NK-92 treated with Interleukin-12 subunit alpha and Interleukin-12 subunit beta, amount 100 ng/mL, for 24 hours (cell line): ENCODE measurements at regions not wholly inside any gene's neighbourhood (a gene's known extent, or its start where the extent isn't known, plus 50 kb on each side); places are given as distances from the start of the nearest gene placed in this dataset.
"Not testable (repeated sequence)": the region's sequence is repeated elsewhere in the genome, so short reads cannot be mapped to it uniquely, and the experiment has no call there.

Experiments
- DNase-seq: peaks from one replicate; lab custom pipeline; 2025; lab: John Stamatoyannopoulos, UW

DNA sequence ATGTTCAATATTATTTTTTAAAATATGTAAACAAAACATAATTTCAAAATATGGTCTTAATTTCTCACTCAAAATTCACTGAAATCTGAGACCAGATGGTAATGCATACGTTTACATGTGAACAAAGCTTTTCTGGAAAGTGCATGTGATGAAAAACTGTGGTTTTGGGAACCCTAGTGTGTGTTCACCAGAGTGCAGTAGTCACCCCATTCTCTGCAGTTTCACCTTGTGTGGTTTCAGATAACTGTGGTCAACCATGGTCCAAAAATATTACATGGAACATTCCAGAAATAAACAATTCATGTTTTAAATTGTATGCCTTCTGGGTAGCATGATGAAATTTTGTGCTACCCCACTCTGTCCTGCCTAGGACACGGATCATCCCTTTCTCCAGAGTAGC lies 2021.9 kb downstream of the MRPL39 start:
- no peak for DNase-seq

DNA sequence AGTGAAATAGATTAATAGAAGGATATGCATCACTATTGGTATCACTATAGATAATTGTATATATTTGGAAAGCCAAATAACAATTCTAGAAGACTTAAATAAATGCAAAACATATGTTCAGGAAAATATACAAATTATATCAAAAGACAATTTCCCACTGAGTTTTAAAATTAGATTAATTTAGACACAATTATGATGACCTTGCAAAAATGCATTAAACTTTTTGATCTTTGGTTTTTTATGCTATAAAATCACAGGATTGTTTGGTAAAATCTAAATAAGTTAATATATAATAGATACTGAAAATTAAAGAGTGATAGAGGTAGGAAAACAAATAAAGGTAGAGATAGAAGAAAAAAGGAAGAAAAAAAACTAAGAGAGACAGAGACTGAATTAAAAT lies 2027.7 kb downstream of the MRPL39 start:
- DNase-seq = no peak

DNA sequence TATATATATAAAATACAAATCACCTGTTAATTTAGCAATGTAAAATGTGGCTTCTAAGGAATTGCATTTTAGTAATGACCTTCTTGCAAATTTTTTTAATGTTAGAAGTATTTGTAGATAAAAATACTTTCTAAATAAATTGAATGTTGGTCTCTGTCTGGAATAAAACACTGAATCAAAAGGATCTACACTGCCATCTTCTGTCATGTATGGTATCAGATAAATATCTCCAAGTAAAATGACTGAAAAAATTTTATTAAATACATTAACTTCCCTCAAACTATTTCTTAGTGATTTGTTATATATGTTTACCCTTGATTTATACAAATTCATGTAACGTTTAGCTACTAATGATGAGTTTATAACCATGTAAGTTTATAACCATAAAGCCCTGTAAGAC lies 2029.3 kb downstream of the MRPL39 start:
- no peak for DNase-seq

DNA sequence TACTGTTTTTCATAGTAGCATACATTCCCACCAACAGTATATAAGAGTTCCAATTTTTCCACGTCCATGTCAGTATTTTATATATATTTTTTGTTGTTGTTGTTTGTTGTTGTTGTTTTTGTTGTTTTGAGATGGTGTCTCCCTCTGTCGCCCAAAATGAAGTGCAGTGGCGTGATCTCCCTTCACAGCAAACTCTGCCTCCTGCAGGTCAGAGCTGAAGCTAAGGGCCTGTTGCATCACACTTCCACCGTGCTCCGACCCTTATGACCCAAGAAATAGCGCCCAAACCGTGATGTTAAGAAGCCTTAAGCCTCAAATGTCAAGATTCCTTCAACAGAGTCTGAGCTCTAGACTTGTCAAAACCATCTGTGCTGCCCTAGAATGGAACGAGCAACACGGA lies 2032.3 kb downstream of the MRPL39 start:
- DNase-seq = no peak

DNA sequence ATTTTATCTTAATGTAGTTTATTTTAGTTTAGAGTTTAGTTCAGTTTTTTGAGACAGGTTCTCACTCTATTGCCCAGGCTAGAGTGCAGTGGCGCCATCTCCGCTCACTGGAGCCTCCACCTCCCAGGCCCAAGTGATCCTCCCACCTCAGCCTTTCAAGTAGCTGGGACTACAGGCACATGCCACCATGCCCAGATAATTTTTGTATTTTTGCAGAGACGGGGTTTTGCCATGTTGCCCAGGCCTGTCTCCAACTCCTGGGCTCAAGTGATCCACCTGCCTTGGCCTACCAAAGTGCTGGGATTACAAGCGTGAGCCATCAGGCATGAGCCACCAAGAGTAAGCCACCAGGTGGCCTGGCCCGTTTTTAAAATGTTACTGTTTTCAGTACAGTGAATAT lies 2058.4 kb downstream of the MRPL39 start:
- not testable (repeated sequence) for DNase-seq

DNA sequence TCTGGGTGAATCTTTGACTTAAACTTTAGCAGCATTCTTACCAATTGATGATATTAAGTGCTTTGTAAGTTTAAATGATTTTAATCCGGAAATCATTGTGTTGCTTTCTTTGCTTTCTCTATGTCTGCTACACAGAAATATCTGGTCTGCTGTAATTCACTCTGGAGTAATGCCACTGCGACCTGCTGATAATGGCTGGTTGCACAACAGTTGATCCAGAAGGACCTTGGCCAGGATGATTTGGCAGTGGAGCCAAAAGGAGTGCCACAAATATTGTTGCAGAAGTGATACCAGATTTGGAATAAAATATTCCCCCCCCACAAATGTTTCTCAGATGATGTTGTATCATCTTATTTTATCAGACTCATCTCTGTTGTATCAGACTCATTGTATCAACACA lies 2063.9 kb downstream of the MRPL39 start:
- DNase-seq = no peak

DNA sequence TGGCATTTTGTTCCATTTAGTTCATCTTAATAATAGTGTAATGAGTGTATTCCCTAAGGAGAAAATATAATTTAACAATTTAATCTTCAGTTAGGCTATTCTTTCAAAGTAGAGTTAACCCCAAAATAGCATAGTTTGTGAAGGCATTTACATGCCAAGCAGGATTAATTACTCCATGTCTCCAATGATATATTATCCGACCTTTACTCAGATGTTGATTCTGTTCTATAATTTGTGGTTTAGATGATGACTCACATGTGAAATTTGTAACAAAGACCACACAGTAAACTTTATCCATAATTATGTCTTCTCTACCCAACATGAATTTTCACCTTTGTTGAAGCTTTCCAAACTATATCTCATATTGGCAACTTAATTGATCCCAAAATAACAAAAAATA lies 2065.2 kb downstream of the MRPL39 start:
- no peak for DNase-seq

DNA sequence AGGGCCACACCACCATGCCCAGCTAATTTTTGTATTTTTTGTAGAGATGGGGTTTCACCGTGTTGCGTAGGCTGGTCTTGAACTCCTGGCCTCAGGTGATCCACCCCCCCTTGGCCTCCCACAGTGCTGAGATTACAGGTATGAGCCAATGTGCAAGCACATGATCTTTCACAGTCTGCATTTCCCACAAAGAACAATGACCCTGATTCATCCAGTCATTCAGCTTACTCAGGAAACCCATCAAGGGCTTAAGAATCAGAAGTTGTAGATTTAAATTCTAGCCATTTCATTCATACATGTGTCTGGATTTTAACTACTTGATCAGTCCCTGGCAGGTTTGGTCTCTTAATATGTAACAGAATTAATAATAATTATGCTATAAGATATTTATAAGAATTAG lies 2065.7 kb downstream of the MRPL39 start:
- no peak for DNase-seq

DNA sequence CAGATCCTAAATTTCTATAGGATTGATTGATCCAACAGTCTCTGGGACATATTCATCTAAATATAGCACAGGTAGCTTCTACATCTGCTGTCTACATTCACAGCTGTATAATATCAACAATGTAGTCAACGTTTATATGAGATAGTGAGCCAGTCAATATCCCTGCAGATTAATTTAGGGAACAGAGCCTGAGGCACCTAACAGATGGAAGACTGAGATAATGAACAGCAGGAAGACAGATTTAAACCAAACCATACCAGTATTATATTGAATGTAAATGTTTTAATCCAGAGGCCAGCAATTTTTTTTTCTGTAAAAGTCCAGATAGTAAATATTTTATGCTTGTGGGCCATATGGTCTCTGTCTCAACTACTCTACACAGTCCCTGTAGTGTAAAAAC lies 2072.4 kb downstream of the MRPL39 start:
- DNase-seq = no peak

DNA sequence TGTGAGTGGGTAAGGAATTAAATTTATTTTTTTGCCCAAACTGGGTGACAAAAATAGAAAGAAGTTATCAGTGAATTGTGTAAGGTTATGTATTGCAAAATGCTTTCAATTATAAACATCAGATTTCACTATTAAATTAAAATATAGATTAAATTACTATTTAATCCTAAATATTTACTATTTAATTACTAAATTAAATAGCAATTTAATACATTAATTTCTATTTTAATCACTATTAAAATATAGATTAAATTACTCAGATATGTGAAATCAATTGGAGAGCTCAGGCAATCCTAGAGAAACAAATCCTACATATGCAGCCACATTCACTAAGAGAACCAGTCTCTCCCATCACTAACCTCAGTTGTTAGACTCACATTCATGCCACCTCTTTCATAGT lies 2075.8 kb downstream of the MRPL39 start:
- no peak for DNase-seq

DNA sequence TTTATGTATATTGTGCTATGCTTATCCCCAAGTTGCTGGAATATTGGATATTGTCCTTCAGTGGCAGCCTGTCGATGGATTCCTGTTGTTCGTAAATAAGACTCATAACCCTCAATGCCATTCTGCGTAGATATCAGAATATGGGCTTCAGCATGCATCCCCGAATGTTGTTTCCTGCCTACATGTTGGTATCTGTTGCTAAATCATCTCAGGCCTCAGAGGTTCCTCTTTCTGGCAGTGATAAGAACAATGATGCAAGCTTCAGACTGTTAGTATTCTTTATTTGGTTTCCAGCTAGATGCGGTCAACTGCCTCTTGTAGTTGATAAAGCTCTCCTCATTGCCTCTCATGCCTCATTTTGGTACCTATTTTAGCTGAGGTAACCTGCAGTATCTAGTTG lies 2082.6 kb downstream of the MRPL39 start:
- DNase-seq = no peak

DNA sequence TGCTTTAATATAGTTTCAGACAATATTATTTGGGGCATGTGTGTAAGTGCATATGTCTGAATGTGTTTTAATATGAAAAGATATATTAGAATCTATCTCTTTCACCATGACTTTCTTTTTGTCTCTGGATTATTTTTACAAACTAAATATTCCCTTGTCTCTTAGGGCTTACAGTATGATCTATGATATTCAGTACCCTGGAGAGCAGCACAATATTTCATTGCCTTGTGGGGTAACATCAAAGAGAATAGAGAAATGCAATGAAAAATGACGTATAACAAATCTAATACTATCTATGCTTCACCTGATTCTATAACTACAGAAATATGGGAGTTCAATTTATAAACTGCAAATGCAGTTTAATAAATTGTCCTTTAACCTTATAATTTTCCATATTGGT lies 2084.5 kb downstream of the MRPL39 start:
- DNase-seq = no peak

DNA sequence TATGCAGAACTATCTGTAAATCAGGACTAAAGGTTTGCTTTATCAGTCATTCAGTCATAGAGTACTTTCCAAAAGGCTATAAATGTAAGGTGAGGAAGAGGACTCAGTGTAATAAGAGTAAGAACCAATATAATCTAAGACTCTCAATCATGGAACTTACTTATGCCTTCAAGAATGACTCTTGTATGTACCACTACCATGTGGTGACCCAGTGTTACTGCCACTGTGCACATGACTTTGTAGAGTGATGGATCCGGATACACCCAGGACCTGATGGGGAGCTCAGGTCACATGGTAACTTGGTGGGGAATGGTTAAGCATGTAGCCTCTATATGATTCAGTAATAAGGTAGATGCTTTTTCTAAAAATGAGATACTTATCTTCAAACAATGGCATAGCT lies 2099.8 kb downstream of the MRPL39 start:
- no peak for DNase-seq

DNA sequence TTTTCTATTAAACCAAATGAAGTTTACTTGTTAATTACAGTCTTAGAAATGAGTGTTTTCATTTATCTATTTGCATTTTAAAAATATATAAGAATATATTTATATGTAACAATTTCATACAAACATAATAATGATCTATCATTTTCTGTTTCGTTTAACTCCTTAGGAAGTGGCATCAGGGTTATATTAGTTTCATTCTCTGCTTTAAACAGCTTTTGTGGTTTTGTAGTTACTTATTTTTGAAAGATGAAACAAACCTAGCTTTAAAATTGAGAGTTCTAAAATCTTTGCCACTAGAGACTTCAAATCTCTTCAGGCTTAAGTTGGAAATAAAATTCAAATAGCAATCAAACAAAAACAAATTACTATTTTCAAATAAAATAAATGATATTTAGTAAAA lies 2110.6 kb downstream of the MRPL39 start:
- no peak for DNase-seq

DNA sequence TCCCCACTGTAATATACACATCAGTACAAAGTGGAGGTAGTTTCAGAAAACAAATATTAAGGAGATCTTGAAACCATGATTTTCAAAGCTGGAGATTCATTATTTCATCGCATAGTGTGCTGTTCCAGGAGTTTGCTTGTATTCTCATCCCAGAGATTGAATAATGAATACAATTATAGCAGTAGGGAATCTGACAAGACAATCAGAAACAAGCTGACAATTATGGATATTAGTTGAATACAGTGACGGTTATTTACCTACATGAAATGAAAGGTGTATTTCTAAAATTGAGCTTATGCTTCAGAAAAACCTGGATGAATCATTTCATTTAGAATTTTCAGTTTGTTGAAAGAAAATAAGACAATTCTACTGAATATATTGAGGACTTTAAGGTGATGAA lies 2119.0 kb downstream of the MRPL39 start:
- no peak for DNase-seq

DNA sequence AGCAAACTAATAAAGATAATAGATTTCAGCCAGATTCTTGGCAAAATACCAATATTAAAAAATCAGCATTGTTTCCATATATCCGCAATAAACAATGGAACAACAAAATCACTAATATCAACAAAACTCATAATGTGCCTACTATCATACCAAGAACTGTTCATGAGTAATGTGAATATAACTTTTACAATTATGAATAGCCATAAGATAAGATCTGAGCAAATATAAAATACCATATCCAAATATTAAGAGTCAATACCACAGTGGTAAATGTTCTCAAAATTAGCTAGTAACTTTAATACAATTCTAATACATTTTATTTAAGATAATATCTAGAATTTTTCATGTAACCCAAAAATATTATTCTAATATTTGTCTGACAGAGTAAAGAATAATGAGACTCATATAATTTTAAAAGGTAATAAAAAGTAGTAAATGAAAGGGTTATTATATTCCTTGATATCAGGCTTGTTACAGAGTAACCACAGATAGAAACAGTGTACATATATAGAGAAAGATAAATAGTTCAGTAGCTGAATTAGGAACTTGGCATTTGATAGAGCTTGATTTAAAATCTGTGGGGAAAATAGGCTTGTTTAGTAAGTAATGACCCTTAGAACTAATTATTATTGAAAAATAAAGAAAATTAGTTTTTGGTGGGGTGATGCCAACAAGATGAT lies 2126.6 kb downstream of the MRPL39 start:
- no peak for DNase-seq

DNA sequence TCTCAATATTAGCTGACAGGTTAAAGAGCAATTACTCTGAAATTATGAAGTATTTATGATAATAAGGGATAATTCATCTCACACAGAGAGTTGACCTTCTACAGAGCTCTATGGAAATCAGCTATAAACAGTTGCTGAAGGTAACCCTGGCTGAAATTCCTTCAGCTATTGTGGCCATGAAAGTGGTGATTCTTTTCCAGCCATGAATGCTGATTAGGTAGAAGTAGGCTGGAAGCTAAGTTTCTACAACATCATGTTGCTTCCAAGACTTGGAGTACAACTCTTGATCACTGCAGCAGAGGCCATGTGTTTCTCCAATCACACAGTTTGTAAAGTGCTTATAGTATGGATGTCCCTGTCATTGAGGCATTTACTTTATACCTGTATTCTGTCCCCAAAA lies 2128.9 kb downstream of the MRPL39 start:
- DNase-seq = no peak

DNA sequence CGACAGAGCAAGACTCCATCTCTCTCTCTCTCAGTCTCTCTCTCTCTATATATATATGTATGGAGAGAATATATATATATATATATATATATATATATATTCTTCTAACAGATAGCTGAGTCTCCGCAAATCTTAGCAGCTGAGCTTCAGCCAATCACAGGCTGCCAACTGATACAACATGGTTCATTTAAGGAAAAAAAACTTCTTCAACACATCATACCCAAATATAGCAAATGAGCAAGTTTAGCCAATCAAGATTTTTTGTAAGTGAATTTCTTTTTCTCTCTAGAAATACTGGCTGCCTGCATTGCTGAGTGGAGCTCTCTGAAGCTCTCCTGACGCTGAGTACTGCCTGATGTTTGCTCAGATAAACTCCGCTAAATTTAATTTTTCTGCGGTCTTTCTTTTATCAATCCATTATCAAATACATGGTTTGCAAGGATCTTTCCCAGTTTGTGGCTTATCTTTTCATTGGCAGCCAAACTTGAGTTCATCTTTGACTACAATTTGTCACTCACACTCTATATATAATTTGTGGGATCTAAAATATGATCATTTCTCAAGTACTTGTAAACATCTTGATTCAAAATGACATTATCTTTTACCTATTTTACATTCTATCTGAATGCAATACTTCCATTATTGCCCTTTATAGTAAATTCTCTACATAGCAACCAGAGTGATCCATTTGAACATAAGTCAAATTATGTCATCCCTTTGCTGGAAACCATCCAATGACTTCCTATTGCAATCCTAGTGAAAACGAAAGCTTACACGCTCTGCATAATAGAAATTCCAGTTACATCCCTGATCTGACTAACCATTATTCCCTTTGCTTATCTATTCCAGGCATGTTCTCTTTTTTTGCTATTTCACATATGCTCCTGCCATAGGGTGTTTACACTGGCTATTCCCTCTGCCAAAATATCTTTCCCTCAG lies 2131.7 kb downstream of the MRPL39 start:
- no peak for DNase-seq

DNA sequence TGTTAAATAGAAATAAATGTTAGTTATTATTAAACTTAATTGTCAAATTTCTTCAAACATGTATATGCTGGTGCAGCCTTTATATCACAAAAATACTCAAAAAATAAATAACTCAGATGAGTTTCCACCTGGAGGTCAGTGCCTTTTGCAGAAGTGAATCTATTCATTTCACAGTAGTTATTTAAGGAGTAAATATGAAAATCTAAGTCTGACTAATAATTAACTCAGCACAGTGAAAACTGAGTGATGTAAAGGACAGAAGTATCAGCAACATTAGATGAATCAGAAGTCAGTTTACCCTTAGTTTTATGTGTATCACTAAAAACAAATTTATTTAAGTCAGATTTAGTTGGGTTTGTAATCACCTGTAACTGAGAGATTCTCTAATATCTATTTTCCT lies 2135.4 kb downstream of the MRPL39 start:
- DNase-seq = no peak

DNA sequence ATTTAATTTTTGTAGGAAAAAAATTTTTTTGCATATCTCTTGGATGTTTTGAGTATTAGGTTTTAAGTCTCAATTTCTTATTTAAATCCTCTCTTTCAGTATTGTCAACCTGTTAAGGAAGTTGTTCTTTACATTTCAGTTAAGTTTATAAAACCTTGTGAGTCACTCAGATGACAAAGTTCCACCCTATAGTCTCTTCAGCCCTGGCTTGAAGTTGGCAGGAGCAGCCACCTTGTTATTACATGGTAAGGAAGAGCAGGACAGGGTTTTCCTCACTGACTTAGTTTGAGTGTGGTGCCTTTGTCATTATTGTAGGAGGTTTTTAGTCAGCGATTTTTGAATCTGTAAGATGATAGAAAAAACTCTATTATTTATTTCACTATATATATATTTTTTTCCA lies 2143.9 kb downstream of the MRPL39 start:
- no peak for DNase-seq

DNA sequence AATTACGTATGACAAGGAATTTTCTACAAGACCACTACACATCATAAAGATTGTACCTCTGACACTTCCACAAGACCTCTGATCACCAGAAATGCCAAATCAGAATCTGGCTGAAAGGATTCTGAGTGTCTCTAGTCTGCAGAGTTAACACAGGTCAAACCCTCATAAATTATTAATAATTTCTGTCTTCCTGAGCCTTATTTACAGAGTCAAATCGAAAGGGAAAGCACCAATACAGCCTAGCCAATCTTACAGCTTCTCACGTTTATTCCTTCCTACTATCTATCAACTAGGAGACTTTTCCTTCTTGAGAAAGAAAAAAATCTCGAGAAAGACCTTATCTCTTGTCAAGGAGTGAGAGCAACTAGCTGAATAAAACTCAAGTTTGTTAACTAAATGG lies 2151.6 kb downstream of the MRPL39 start:
- no peak for DNase-seq

DNA sequence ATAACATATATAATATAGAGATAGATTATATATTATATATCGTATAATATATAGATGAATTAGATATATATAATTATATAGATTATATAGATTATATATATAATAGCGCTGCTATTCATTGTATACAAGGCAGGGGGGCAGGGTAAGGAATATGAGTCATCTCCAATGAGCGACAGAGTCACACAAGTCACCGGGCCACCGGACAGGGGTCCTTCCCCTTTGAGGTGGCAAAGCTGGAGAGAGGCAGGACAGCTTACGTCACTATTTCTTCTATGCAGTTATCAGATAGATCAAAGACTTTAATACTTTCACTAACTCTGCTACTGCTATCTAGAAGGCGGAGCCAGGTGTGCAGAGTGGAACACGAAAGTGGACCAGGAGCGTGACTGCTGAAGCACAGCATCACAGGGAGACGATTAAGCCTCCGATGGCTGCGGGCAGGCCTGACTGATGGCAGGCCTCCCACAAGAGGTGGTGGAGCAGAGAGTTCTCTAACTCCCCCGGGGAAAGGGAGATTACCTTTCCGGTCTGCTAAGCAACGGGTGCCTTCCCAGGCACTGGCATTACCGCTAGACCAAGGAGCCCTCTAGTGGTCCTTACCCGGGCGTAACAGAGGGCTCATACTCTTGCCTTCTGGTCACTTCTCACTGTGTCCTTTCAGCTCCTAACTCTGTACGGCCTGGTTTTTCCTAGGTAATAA lies 2154.7 kb downstream of the MRPL39 start:
- no peak for DNase-seq

DNA sequence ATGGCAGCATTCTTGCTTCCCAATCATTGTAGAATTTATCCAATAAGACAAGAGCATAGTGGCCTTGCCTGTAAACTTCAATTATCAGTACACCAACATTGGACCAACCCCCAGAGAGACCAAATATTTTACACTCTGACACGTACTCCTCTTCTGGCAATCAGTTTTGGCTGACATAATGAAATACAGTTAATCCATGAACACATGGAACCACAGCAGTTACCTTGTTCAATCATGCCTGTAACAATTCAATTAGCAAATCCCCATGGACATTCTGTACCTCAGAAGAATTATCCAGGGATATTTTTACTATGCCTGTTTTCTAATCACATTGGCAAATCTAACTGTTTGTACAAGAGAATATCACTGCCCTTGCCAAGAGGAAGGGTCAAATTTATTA lies 2162.0 kb downstream of the MRPL39 start:
- no peak for DNase-seq
